DMS153 (cell line): ENCODE measurements at regions not wholly inside any gene's neighbourhood (a gene's known extent, or its start where the extent isn't known, plus 50 kb on each side); places are given as distances from the start of the nearest gene placed in this dataset.
"Not testable (repeated sequence)": the region's sequence is repeated elsewhere in the genome, so short reads cannot be mapped to it uniquely, and the experiment has no call there.

Source experiments
- DNase-seq: peaks from one replicate; lab custom pipeline; 2025; lab: John Stamatoyannopoulos, UW

GRCh38 chr6:62819640-62820039 lies 391.6 kb upstream of the FKBP1C start:
- no peak for DNase-seq

GRCh38 chr6:62808565-62809293 lies 402.5 kb upstream of the FKBP1C start:
- DNase-seq: peak; percentile 87

GRCh38 chr6:62805431-62805830 lies 405.8 kb upstream of the FKBP1C start:
- DNase-seq: no peak

GRCh38 chr6:62803094-62803493 lies 408.2 kb upstream of the FKBP1C start:
- peak; percentile 49 for DNase-seq

DNA sequence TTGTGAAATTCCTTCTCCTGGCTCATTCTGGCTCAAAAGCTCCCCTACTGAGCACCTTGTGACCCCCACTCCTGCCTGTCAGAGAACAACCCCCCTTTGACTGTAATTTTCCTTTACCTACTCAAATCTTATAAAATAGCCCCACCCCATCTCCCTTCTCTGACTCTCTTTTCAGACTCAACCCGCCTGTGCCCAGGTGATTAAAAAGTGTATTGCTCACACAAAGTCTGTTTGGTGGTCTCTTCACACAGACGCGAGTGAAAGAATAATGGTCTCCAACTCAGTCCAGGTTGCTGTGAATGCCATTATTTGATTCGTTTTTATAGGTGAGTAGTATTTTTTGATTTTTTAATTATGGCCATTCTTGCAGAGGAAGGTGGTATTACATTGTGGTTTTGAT lies 414.1 kb upstream of the FKBP1C start:
- no peak for DNase-seq

DNA sequence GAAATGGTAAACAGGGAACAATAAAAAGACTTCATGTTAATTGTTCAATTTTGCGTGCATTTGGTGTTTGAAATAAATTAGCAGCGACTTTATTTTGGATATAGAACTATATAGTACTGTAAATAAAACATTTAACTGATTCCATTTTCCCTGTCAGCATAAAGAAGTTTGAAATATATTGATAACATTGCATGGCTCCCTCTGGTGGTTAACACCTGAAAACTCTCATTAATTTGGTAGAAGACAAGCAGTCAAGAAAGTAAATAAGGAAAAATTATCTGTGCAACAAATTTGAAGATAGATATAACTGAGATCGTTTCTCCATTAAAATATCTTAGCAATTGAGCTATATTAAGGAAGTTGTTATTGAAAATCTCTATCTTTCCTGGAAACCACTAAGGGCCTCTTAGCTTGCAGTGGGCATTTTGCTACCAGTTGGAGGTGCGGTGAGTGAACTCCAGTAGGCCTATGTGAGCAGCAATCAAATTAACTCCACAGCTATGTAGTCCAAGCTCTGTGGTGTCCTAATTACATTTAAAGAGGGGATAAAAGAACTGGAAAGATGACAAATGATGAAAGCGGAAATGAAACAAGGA lies 435.7 kb upstream of the FKBP1C start:
- DNase-seq: peak; percentile 13

DNA sequence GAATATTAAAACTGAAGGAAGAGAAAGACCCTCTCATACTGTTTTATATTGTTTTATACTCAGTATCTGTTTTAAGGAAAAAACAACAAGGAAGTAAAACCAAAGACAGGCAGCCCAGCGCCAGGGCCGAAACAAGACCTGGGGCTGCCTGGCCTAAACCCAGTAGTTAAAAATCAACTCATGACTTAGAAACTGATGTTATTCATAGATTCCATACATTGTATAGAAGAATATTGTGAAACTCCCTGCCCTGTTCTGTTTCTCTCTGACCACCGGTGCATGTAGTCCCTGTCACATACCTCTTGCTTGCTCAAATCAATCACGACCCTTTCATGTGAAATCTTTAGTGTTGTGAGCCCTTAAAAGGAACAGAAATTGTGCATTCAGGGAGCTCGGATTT lies 445.1 kb upstream of the FKBP1C start:
- not testable (repeated sequence) for DNase-seq

- DNase-seq: no peak
Measured at GRCh38 chr6:62764841-62765240, 446.4 kb upstream of the FKBP1C start.

DNA sequence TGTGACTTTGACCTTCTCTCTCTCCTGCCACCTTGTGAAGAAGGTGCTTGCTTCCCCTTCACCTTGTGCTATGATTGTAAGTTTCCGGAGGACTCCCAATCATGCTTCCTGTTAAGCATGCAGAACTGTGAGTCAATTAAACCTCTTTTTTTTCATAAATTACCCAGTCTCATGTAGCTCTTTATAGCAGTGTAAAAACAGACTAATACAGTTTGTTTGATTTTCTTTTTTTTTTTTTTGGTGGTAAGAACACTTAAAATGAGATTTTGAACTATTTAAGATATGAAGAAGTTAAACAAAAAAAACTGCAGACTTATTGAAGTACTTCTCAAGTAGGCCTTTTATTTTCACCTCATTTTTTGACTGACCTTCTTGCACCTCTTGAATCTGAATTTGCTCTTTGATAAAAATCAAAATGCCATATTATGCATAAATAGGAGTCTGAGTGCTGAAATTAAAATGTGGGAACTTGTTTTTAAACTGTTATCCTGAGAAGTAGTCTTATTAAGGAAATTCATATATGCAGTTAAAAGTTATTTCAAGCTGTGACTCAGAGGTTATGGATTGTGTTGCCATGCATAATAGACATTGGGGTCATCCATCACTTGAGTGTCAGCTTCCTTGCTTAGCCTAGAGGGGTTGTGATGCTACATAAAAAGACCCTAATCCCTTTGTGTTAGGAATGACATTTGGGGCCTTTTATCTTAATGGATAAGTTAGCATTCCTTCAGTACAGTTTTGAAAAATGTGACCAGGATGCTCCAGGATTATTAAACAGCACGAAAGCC lies 447.9 kb upstream of the FKBP1C start:
- DNase-seq: no peak

GRCh38 chr6:62746968-62747367 lies 460.9 kb upstream of the KHDRBS2 start:
- no peak for DNase-seq

DNA sequence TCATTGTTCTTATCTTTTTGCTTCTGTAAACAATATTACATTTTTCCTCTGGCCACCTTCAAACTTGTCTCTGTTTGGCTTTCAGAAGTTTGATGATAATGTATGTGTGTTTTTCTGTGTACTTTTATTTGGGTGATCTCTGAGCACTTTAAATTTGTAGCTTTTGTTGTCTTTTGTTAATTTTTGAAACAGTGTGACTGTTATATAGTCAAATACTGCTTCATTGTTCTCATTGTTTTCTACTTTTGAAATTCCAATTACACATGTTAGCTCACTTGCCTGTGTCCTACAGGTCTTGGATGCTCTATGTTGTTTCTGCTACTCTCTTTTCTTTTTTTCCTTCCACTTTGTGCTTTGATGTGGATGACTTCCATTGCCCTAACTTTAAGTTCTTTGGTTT lies 460.1 kb upstream of the KHDRBS2 start:
- DNase-seq: no peak

DNA sequence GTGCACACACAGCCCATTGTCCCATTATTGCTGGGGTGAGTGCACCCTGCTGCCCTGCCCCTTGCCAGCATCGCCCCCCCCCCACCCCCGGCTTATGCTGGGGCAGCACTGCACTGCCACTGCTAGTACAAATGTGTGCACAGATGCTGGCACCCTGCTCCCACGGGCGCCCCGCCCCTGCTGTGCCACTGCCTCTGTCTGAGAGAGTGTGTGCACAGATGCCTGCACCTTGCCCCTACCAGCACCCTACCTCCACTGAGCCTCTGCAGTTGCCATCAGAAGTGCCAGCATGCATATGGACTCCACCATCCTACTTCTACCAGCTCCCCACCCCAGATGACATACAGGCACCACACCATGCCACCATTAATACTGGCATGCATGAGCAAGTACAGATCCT lies 454.6 kb upstream of the KHDRBS2 start:
- DNase-seq: no peak

DNA sequence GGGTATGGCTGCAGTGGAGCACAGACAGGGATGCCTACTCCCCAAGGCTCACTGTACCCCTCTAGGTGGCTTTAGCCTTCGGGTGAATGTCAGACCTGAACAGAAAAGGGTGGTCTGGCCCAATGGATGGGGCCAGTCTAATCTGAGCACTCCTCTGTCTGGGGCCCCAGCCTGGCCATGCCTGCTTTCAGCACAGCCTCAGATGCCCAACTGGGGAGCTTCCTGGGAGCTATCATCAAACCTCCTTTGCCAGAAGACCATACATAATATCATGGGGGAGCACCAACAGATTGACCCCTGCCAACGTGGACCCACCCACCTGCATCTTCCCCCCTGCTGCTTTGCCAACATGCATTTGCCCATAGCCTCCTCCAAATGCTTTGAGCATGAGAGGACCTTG lies 454.1 kb upstream of the KHDRBS2 start:
- DNase-seq: no peak

- no peak for DNase-seq
Measured at GRCh38 chr6:62737792-62738191, 451.8 kb upstream of the KHDRBS2 start.

DNA sequence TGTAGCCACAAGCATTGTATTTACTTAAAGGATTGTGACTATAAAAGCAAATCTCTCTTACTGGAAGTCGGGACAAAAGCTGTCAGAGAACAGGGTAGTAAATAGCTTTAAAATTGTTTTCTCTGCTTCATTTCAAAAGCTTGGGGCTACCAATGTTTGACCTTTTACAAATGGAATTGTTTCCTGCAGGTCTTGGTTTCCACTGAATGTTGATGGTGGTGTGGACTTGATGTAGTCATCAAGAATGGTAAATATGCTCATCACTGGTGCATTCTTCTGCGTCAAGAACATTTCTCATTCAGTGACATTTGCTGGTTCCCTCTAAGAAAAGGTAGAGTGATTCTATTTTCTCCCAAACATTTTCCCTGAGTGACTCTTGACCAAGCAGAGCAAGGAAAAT lies 435.4 kb upstream of the KHDRBS2 start:
- DNase-seq: peak; percentile 21

- DNase-seq: no peak
Measured at GRCh38 chr6:62716719-62717118, 430.7 kb upstream of the KHDRBS2 start.

DNA sequence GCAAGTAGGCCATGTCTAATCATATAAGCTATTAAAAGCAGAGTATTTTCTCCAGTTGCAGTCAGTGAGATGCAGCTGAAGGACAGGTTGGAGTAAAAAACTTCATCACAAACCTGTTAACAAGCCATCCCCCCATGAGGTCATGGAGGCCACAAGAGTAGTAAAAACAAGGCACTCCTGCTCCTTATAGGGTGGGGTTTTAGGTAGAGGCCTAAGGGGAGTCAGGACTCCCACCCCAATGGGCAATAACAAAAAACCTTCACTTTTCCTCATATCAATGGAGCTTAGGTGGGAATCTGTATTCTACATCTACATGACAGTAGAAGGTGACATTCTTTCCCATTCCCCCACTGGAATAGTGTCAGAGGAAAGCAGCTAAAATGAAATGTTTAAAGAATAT lies 428.1 kb upstream of the KHDRBS2 start:
- no peak for DNase-seq

- DNase-seq: no peak
Measured at GRCh38 chr6:62711750-62712149, 425.7 kb upstream of the KHDRBS2 start.

DNA sequence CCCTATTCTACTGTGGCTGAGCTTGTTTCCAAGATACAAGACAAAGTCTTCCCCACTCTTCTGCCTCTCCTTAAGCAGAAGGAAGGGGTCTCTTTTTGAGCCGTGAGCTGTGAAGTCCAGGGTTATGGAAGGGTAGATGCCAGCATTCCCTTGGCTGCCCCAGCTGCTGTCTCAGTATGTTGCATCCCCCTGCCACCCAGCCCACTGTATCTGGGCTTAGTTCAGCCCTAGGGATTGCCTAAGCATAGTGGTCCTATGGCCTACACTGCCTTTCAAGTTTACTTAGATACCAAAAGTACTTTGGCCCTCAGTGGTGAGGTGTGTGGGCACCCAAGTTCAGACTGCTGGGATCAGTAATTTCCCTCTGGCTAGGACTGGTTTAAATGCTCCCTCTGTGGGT lies 421.9 kb upstream of the KHDRBS2 start:
- DNase-seq: no peak

DNA sequence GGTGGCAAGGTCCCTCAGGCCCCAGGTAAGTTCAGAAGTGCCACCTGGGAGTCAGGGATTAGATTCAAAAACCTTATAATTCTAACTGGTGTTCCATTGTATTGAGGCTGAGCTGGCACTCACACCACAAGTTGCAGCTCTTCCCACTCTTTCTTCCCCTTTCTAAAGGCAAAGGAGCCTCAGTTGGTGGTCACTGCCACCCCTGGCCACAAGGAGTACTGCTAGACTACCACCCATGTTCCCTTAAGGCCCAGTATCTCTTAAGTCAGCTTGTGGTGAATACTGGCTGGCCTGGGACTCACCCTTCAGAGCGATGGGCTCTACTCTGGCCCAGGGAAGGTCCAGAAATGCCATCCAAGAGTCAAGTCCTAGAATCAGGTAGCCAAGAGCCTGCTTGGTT lies 421.1 kb upstream of the KHDRBS2 start:
- DNase-seq: no peak

DNA sequence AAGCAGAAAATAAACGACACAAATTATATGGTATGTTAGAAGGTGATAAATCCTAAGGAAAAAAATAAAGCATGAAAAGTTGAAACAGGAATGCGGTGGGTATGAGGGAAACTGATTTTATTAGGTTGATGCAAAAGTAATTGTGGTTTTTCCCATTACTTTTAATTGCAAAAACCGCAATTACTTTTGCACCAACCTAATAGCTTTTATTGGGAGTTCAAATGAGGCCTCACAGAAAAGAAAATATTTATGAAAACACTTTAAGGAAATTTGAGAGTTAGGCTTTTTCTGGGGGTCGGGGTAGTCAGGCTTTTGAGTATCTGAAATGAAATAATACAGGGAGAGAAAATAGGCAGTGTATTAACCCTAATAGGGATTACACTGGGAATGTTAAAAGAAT lies 397.0 kb upstream of the KHDRBS2 start:
- no peak for DNase-seq

DNA sequence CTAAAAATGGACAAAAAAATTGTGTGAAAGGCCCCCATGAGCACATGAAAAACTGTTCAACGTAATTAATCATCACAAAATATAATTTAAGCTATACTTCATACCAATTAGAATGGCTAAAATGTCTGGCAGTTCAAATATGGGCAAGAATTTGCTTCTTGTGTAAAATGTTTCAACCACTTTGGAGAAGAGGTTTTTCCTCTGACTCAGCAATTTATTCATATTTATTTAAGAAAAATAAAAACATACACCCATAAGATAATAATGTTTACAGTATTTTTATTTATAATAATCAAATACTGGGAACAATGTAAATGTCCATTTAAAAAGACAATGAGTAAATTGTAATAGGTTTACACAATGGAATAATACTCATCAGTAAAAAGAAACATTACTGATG lies 395.1 kb upstream of the KHDRBS2 start:
- no peak for DNase-seq

- DNase-seq: no peak
Measured at GRCh38 chr6:62672989-62673388, 387.0 kb upstream of the KHDRBS2 start.
